ENCODE measurements at regions not wholly inside any gene's neighbourhood (a gene's known extent, or its start where the extent isn't known, plus 50 kb on each side); places are given as distances from the start of the nearest gene placed in this dataset.

DNA sequence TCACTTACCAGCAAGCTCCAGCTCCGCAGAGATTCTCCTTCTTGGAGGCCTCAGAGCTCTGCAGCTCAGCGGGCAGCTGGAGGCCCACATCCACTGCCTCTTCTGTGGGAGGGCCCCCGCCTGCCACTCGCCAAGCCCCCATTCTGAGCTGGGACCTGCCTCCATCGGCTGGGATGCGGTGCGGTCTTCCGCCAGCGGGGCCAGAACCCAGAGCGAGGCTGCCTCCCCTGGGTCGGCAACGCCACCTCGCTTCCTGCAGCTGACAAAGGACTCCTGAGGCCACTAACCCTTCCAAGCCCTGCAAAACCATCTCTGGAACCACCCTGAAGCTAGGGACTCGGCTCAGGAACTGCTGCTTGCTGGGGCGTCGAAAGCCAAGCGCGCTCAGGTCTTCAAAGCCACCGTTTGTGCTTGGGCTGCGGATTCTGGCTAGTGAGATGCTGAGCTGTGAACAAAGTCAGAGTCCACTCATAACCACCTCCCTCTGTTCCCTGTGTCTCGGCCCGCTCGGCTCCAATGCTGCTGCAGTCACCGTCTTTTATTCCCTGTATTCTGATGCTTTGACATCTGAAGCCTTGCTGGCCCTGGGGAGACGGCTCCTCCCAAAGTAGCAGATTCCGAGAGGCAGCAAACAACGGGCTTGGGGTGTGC, 174.3 kb downstream of the ENGASE start:
- DNase-seq (ENCODE audit: low read depth in 2 of 2): no peak

DNA sequence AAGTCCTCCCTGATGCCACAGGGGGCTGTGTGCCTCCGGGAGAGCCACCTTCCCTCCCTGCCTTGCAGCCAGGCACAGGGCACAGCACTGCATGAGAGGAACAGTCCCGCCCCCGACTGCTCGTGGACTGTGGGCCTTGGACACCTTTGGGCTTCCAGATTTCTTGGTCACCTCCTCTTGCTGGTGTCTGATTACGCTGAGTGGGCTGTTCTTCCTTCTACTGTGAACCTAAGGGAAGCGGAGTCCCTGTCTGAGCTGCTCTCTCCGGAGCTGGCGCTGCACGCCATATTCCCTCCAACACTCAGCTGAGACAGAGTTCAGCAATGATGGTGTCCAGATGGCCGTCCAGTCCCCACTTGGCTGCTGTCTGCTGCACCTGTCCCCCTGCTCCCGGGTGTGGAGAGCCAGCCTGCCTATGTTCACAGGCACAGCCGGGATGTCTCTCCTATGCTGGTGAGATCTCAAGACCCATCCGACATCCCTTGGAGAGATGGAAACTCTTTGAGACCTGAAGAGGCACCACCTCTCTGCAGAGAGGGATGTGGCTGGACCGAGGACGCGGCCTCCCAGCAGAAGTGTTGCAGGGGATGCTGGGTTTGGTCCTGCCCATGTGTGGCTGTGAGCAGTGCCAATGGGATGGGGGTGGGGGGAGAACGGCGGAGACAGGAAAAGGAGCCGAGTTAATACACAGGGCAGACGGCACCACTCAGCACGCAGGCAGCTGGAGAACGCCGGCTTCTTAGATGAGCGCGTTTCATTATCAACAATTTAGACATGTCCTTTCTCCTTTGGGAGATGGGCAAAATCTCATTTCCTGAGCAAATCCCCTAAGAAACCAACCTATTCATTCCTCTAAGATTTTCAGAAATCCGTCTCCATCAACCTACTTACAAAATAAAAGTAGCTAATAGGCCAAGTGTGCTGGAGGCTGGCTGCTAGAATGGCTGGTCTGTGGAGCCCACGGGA, 171.9 kb downstream of the ENGASE start:
- no peak for DNase-seq (ENCODE audit: low read depth in 2 of 2)

DNA sequence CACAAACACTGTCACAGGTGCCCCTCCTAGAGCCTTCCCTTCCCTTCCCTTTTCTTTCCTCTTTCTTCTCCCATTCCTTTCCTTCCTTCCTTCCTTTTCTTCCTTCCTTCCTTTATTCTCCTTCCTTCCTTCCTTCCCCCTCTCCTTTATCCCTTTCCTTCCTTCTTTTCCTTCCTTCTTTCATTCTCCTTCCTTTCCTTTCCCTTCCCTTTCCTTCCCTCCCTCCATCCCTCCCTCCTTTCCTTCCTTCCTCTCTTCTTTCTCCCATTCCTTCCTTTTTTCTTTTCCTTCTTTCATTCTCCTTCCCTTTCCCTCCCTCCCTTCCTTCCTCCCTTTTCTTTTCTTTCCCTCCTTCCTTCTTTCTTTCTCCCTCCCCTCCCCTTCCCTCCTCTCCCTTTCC, 170.0 kb downstream of the ENGASE start:
- no peak for DNase-seq (ENCODE audit: low read depth in 2 of 2)

DNA sequence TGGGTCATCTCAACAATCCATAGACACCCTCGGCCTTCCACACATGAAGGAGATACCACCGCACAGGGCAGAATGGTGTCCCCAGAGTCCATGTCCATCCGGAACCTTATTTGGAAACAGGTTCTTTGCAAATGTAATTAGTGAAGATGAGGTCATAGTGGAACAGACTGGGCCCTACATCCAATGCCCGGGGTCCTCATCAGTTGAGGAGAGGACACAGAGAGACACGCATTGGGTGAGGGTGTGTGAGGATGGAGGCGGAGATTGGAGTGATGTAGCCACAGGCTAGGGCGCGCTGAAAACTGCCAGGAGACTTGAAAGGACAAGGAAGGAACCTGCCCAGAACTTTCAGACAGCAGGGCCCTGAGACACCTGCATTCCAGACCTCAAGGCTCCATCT, 169.4 kb downstream of the ENGASE start:
- DNase-seq (ENCODE audit: low read depth in 2 of 2): no peak

DNA sequence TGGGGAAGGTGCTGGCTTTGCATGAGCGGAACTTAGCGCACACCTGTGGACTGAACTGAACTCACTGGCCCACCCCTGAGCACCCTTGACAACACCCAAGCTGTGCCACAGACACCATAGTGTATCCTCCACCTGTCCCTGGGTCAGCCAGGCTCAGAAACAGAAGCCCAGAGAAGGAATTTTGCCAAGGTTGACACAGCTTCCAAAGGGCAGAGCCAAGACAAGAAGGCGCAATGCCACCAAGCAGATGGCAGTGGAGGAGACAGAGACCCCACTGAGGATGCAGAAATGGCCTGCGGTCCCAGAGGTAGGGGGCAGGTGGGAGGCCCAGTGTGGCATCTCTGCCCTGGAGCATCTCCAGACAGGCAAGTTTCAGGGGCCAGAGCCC, 169.0 kb downstream of the ENGASE start:
- no peak for DNase-seq (ENCODE audit: low read depth in 2 of 2)

- no peak for DNase-seq (ENCODE audit: low read depth in 2 of 2)
Measured at GRCh38 chr17:79242873-79243602, 168.4 kb downstream of the ENGASE start.

- DNase-seq (ENCODE audit: low read depth in 2 of 2): no peak
Measured at GRCh38 chr17:79242393-79242792, 167.8 kb downstream of the ENGASE start.

DNA sequence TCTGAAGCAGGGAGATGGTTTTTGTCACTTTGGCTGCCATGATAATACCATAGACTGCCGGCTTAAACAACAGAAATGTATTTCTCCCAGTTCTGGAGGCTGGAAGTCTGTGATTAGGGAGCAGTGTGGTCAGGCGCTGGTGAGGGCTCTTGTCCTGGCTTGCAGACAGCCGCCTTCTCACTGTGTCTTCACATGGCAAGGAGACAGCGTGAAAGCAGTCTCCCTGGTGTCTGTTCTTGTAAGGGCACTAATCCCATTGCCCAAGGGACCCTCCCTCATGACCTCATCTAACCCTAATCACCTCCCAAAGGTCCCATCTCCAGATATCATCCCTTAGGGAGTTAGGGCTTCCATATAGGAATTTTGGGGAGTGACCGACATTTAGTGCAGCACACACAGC, 167.0 kb downstream of the ENGASE start:
- DNase-seq (ENCODE audit: low read depth in 2 of 2): no peak

DNA sequence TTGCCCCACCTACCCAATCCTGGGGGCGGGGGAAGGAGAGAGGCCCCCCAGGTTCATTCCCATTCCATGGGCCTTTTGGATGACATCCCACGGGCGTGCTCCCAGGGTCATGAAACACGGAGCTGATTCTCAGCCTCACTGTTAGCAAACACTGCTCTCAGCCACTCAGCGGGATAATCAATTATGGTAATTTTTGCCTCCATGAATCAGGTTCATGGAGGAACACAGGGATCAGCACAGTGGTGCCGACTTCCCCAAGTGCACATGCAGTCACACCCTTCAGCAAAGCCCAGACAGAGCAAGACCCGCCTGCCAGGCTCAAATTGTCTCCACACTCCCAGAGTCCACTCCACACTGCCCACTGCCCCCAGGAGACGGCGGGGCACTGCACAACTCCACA, 164.6 kb downstream of the ENGASE start:
- DNase-seq (ENCODE audit: low read depth in 2 of 2): no peak

- no peak for DNase-seq (ENCODE audit: low read depth in 2 of 2)
Measured at GRCh38 chr17:79237448-79238053, 162.9 kb downstream of the ENGASE start.

DNA sequence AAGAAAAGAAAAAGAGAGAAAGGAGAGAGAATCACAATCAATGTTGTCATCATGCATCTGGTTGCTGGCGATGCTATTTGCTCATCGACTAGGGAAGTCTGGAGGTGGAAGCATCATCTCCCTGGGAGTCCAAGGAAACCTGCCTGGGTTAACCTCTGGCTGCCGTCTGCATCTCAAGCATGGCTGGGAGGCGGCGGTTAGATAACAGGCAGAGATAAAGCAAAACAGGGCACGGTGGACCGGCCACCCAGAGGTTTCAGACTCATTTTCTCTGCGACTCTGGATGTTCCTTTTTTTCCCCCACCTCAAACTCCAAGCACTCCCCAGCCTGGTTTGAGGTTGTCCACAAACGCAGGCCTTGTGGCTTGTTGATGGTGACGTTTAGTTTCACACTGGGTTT, 161.2 kb downstream of the ENGASE start:
- DNase-seq (ENCODE audit: low read depth in 2 of 2): no peak

DNA sequence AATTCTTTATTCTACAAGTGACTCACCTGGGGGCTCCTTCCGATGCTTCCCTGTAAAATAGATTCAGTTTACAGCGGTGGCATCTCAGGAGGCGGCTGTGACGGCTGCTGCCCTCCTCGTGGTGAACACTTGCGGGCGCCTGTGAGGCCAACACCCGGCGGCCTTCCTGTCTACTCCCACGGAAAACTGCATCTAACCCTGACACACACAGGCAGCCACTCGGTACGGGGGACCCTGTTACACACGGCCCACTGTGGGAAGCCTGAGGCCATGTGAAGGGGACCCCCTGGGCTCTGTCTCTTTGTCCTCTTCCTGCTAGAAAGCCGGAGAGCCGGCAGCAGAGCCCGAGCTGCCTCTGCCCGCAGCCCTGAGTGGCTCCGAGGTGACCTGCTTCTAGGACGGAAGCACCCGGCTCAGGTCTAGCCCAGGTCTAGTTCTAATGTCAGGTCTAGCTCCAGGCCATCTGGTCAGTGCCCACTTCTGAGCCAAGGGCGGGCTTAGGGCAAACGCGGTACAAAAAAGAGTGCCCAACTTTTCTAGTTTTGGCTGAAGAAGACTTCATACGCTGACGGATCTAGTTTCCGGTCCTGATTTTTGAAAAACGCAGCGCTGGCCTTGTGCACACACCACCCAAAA, 159.4 kb downstream of the ENGASE start:
- no peak for DNase-seq (ENCODE audit: low read depth in 2 of 2)

DNA sequence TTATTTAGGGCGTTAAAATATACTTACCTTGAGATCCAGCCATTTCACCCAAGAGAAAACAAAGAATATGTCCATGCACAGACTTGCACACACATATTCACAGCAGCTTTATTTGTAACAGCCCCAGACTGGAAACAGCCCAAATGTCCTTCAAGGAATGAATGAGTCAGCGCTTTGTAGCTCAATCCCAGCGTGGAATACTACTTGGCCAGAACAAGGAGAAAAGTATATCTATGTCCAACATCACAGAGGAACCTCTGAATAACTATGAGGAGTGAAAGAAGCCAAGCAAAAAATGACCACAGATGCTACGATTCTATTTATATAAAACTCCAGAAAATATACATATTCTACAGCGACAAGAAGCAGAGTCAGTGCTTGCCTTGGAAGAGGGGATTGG, 158.3 kb downstream of the ENGASE start:
- DNase-seq (ENCODE audit: low read depth in 2 of 2): no peak

DNA sequence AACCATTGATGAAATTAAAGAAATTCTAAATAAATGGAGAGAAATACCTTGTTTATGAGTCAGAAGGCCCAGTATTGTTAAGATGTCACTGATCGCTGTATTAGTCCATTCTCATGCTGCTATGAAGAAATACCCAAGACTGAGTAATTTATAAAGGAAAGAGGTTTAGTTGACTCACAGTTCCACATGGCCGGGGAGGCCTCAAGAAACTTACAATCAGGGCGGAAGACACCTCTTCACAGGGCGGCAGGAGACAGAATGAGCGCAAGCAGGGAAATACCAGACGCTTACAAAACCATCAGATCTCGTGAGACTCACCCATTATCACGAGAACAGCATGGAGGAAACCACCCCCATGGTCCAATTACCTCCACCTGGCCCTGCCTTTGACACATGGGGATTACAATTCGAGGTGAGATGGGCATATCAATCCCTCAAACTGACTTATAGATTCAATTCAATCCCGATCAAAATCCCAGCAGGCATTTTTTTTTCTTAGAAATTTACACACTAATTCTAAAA, 157.2 kb downstream of the ENGASE start:
- DNase-seq (ENCODE audit: low read depth in 2 of 2): no peak

- DNase-seq (ENCODE audit: low read depth in 2 of 2): no peak
Measured at GRCh38 chr17:79230576-79230975, 156.0 kb downstream of the ENGASE start.

GRCh38 chr17:79226037-79226436, 151.4 kb downstream of the ENGASE start:
- no peak for DNase-seq (ENCODE audit: low read depth in 2 of 2)

- no peak for DNase-seq (ENCODE audit: low read depth in 2 of 2)
Measured at GRCh38 chr17:79224903-79225302, 150.3 kb downstream of the ENGASE start.

DNA sequence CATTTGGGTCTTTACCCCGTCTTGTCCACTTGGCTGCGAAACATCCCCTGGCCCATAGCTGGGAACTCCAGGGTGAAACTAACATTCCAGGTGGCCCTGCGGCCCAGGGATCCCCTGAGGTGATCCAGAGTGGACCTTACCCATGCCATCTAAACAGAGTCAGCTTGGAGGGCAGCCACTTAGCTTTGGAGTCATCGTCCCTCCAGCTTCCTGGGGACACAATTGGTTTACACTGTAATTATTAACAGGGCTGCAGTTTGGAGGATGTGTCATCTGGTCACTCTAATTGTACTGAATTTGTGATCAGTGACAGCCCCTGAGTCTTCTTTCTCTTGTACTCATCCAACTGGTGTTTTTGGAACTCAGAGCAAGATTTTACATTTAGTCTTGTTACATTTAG, 149.9 kb downstream of the ENGASE start:
- no peak for DNase-seq (ENCODE audit: low read depth in 2 of 2)

DNA sequence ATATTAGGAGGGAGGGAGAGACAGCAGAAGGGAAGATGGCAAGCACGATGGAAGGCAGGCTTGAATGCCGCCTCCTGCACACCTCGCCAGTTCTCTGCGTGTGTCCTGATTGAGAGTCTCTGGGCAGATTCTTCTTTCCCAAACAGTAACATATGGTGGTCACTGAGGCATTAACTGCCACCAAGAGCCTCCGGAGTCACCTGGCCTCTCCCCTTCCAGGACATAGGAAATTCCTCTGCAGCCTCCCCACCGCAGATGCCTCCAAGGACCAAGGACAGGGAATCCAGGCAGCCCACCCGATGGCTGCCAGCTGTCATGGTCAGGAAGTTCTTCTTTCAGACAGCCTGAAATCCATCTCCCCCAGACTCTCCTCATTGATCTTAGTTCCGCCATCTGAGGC, 149.3 kb downstream of the ENGASE start:
- no peak for DNase-seq (ENCODE audit: low read depth in 2 of 2)

- DNase-seq (ENCODE audit: low read depth in 2 of 2): no peak
Measured at GRCh38 chr17:79223471-79223870, 148.8 kb downstream of the ENGASE start.

GRCh38 chr17:79221597-79221996, 147.0 kb downstream of the ENGASE start:
- no peak for DNase-seq (ENCODE audit: low read depth in 2 of 2)

Measured in stimulated activated CD8-positive, alpha-beta memory T cell treated with anti-CD3 and anti-CD28 coated beads, Interleukin-2, amount 100 ng/mL, for 1 hour (primary cell).